ENCODE measurements at regions not wholly inside any gene's neighbourhood (a gene's known extent, or its start where the extent isn't known, plus 50 kb on each side); places are given as distances from the start of the nearest gene placed in this dataset.

DNA sequence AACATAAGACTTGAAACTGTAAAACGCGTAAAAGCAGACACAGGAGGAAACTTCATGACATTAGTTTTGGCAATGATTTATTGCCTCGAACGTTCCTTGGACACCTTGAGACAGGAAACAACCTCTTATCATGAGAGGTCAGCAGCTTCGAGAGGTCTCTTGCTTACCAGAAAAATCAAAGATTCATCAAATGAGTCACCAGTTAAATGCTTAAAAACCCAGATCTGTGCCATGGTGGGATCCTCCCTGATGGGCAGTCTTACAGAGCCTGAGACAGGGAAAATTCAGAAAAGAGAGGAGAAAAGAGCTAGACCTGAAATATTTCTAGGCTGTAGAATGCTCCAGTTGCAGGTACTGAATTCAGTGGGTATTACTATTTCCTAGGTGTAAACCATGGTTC lies 1093.9 kb downstream of the AACS start:
- in situ Hi-C loops (cut with MboI) (no loop called here), intact Hi-C loops (cut with micrococcal nuclease; ENCODE audit: unreplicated experiment) (no loop called here)
- DNase-seq (ENCODE audit: low read depth, low spot score) (no peak), FAIRE-seq (no peak), ATAC-seq (no peak)
- H3K4me2 ChIP-seq (ENCODE audit: control insufficient read depth, insufficient read depth) = no peak overlapping the region
- no peaks in the 10 kb centered on the region for H3K36me3 ChIP-seq (ENCODE audit: control insufficient read depth in 2 of 2, insufficient read depth in 2 of 2, low read length in 1 of 2)
- SMC1A ChIA-PET (ENCODE audit: uncharacterized antibody, unreplicated experiment) = no interaction called here
- H2AFZ ChIP-seq (ENCODE audit: control insufficient read depth, low read depth, low read length) = no peak overlapping the region
- no peak overlapping the region for H3K9ac ChIP-seq (ENCODE audit: control insufficient read depth, insufficient read depth, low read length)
- H3K27me3 ChIP-seq (replicated peaks in 1 of 2; ENCODE audit: control insufficient read depth in 2 of 2, insufficient read depth in 2 of 2, low read length in 1 of 2) = no peaks in the 10 kb centered on the region
- no peak overlapping the region for H3K27ac ChIP-seq (ENCODE audit: control insufficient read depth, insufficient read depth)
- BruUV-seq (replicated peaks) = no TSS peak
- H3K4me3 ChIP-seq = no peak overlapping the region
- TF ChIP-seq PML (IDR thresholded peaks at IDR 0.05; ENCODE audit: low read length) = no peak
- no peak for TF ChIP-seq HDAC6 (IDR thresholded peaks at IDR 0.05; ENCODE audit: unreplicated experiment)
- TF ChIP-seq KLF5 (IDR thresholded peaks at IDR 0.05; ENCODE audit: partially characterized antibody) = no peak
- RAD21 ChIA-PET (ENCODE audit: unreplicated experiment) = no interaction called here
- no peaks in the 10 kb centered on the region for H3K9me3 ChIP-seq (replicated peaks; ENCODE audit: control insufficient read depth, insufficient read depth, low read length)
- POLR2A ChIA-PET = no interaction called here
- WGBS (ENCODE audit: insufficient coverage, insufficient replicate concordance, low lambda C conversion rate, missing lambda C conversion rate) = 20% methylated on average over 5 of the region's 5 CpGs
- H3K4me1 ChIP-seq (ENCODE audit: control insufficient read depth, insufficient read depth, low read length) = no peaks in the 10 kb centered on the region
- H4K20me1 ChIP-seq (ENCODE audit: control insufficient read depth, insufficient read depth) = no peaks in the 10 kb centered on the region
- H3K79me2 ChIP-seq (ENCODE audit: control insufficient read depth, insufficient read depth, low read length) = no peaks in the 10 kb centered on the region
- CTCF ChIA-PET = no interaction called here

DNA sequence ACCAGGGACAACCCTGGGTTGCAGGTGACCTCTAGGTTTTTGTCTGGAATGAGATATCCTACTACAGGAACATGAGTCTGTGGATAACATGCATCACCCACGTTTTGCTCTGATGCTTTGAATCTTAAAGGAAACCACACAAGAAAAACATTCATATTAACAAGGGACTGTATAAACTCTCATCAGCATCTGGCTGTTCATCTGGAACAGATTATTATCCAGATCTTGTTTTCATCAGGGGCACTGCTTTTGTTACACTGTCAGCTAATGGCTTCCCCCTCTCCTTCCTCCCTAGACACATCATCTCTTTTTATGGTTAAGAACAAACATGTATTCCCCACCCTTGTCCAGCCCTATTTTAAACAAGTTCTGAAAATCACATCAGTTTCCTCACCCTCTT lies 1095.7 kb downstream of the AACS start:
- H2AFZ ChIP-seq (ENCODE audit: control insufficient read depth, low read depth, low read length) = no peak overlapping the region
- H3K4me2 ChIP-seq (ENCODE audit: control insufficient read depth, insufficient read depth) = no peak overlapping the region
- H3K4me1 ChIP-seq (ENCODE audit: control insufficient read depth, insufficient read depth, low read length) = no peaks in the 10 kb centered on the region
- no peak overlapping the region for H3K27ac ChIP-seq (ENCODE audit: control insufficient read depth, insufficient read depth)
- no peaks in the 10 kb centered on the region for H3K9me3 ChIP-seq (replicated peaks; ENCODE audit: control insufficient read depth, insufficient read depth, low read length)
- FAIRE-seq (no peak), ATAC-seq (no peak), DNase-seq (ENCODE audit: low read depth, low spot score) (no peak)
- BruUV-seq (replicated peaks) = no TSS peak
- TF ChIP-seq IKZF1 (conservative IDR thresholded peaks at IDR 0.05) (no peak), KAT2A (conservative IDR thresholded peaks at IDR 0.05; ENCODE audit: control insufficient read depth, low read depth, low read length) (no peak), HDGF (IDR thresholded peaks at IDR 0.05) (no peak), SREBF1 (IDR thresholded peaks at IDR 0.05; ENCODE audit: low read length) (no peak), ATF3 (IDR thresholded peaks at IDR 0.05; ENCODE audit: borderline replicate concordance, extremely low read depth, low read depth, low read length) (no peak)
- TF ChIP-seq, protein P1, sequence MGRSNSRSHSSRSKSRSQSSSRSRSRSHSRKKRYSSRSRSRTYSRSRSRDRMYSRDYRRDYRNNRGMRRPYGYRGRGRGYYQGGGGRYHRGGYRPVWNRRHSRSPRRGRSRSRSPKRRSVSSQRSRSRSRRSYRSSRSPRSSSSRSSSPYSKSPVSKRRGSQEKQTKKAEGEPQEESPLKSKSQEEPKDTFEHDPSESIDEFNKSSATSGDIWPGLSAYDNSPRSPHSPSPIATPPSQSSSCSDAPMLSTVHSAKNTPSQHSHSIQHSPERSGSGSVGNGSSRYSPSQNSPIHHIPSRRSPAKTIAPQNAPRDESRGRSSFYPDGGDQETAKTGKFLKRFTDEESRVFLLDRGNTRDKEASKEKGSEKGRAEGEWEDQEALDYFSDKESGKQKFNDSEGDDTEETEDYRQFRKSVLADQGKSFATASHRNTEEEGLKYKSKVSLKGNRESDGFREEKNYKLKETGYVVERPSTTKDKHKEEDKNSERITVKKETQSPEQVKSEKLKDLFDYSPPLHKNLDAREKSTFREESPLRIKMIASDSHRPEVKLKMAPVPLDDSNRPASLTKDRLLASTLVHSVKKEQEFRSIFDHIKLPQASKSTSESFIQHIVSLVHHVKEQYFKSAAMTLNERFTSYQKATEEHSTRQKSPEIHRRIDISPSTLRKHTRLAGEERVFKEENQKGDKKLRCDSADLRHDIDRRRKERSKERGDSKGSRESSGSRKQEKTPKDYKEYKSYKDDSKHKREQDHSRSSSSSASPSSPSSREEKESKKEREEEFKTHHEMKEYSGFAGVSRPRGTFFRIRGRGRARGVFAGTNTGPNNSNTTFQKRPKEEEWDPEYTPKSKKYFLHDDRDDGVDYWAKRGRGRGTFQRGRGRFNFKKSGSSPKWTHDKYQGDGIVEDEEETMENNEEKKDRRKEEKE (IDR thresholded peaks at IDR 0.05) = no peak
- TF ChIP-seq, protein P2, sequence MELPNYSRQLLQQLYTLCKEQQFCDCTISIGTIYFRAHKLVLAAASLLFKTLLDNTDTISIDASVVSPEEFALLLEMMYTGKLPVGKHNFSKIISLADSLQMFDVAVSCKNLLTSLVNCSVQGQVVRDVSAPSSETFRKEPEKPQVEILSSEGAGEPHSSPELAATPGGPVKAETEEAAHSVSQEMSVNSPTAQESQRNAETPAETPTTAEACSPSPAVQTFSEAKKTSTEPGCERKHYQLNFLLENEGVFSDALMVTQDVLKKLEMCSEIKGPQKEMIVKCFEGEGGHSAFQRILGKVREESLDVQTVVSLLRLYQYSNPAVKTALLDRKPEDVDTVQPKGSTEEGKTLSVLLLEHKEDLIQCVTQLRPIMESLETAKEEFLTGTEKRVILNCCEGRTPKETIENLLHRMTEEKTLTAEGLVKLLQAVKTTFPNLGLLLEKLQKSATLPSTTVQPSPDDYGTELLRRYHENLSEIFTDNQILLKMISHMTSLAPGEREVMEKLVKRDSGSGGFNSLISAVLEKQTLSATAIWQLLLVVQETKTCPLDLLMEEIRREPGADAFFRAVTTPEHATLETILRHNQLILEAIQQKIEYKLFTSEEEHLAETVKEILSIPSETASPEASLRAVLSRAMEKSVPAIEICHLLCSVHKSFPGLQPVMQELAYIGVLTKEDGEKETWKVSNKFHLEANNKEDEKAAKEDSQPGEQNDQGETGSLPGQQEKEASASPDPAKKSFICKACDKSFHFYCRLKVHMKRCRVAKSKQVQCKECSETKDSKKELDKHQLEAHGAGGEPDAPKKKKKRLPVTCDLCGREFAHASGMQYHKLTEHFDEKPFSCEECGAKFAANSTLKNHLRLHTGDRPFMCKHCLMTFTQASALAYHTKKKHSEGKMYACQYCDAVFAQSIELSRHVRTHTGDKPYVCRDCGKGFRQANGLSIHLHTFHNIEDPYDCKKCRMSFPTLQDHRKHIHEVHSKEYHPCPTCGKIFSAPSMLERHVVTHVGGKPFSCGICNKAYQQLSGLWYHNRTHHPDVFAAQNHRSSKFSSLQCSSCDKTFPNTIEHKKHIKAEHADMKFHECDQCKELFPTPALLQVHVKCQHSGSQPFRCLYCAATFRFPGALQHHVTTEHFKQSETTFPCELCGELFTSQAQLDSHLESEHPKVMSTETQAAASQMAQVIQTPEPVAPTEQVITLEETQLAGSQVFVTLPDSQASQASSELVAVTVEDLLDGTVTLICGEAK (IDR thresholded peaks at IDR 0.05; ENCODE audit: borderline replicate concordance) = no peak
- no peaks in the 10 kb centered on the region for H3K27me3 ChIP-seq (replicated peaks in 1 of 2; ENCODE audit: control insufficient read depth in 2 of 2, insufficient read depth in 2 of 2, low read length in 1 of 2)
- ChIA-PET RAD21 (ENCODE audit: unreplicated experiment) (no interaction called here), POLR2A (no interaction called here), SMC1A (ENCODE audit: uncharacterized antibody, unreplicated experiment) (no interaction called here), CTCF (no interaction called here)
- intact Hi-C loops (cut with micrococcal nuclease; ENCODE audit: unreplicated experiment) (no loop called here), in situ Hi-C loops (cut with MboI) (no loop called here)
- no peak overlapping the region for H3K9ac ChIP-seq (ENCODE audit: control insufficient read depth, insufficient read depth, low read length)
- no peak overlapping the region for H3K4me3 ChIP-seq
- 0% methylated on average over 1 of the region's 1 CpG for WGBS (ENCODE audit: insufficient coverage, insufficient replicate concordance, low lambda C conversion rate, missing lambda C conversion rate)
- no peaks in the 10 kb centered on the region for H4K20me1 ChIP-seq (ENCODE audit: control insufficient read depth, insufficient read depth)
- H3K79me2 ChIP-seq (ENCODE audit: control insufficient read depth, insufficient read depth, low read length) = no peaks in the 10 kb centered on the region
- no peaks in the 10 kb centered on the region for H3K36me3 ChIP-seq (ENCODE audit: control insufficient read depth in 2 of 2, insufficient read depth in 2 of 2, low read length in 1 of 2)
